HEK293T (cell line): ENCODE measurements at regions not wholly inside any gene's neighbourhood (a gene's known extent, or its start where the extent isn't known, plus 50 kb on each side); places are given as distances from the start of the nearest gene placed in this dataset.

Experiments
- CTCF ChIA-PET: fragments of 350-600 bp; formaldehyde crosslinking; extraction: SDS; loops from one replicate; lab custom pipeline; 2021; ENCODE audit warnings: antibody characterized with exemption, inconsistent platforms; lab: Yijun Ruan, JAX
- POLR2A ChIA-PET: fragments of 350-600 bp; formaldehyde crosslinking; extraction: SDS; loops from one replicate; lab custom pipeline; 2020; ENCODE audit warnings: antibody characterized with exemption, inconsistent platforms; lab: Yijun Ruan, JAX
- DNase-seq: peaks from one replicate; pipeline ENCODE4 v3.0.0; 2012; ENCODE audit warnings: mixed read lengths; ENCODE audit errors: extremely low spot score
- ARNT ChIP-seq: fragments of 450-650 bp; IDR thresholded peaks from 2 replicates; pipeline ENCODE4 v1.6.1; 2017; ENCODE audit warnings: mild to moderate bottlenecking
- BHLHE40 ChIP-seq: fragments of 450-650 bp; IDR thresholded peaks from 2 replicates; pipeline ENCODE4 v1.6.1; 2016; ENCODE audit warnings: mild to moderate bottlenecking, moderate library complexity, borderline replicate concordance
- CTBP1 ChIP-seq: fragments of 450-650 bp; IDR thresholded peaks from 2 replicates; pipeline ENCODE4 v1.6.1; 2016; ENCODE audit warnings: borderline replicate concordance
- ELF4 ChIP-seq: fragments of 450-650 bp; IDR thresholded peaks from 2 replicates; pipeline ENCODE4 v1.6.1; 2017; ENCODE audit warnings: antibody characterized with exemption
- FOXA1 ChIP-seq: fragments of 450-650 bp; IDR thresholded peaks from 2 replicates; pipeline ENCODE4 v1.6.1; 2016; ENCODE audit warnings: mild to moderate bottlenecking
- FOXK2 ChIP-seq: fragments of 450-650 bp; IDR thresholded peaks from 2 replicates; pipeline ENCODE4 v1.6.1; 2016; ENCODE audit warnings: mild to moderate bottlenecking
- FOXM1 ChIP-seq: fragments of 450-650 bp; IDR thresholded peaks from 2 replicates; pipeline ENCODE4 v1.6.1; 2017; ENCODE audit warnings: mild to moderate bottlenecking, borderline replicate concordance
- HDGF ChIP-seq: fragments of 450-650 bp; IDR thresholded peaks from 2 replicates; pipeline ENCODE4 v1.6.1; 2017; ENCODE audit warnings: antibody characterized with exemption, borderline replicate concordance
- L3MBTL2 ChIP-seq: fragments of 450-650 bp; conservative IDR thresholded peaks from 2 replicates; pipeline ENCODE4 v1.6.1; 2016; ENCODE audit warnings: mild to moderate bottlenecking
- LEF1 ChIP-seq: fragments of 450-650 bp; IDR thresholded peaks from 2 replicates; pipeline ENCODE4 v1.6.1; 2017; ENCODE audit warnings: mild to moderate bottlenecking, borderline replicate concordance
- NFRKB ChIP-seq: fragments of 450-650 bp; IDR thresholded peaks from 2 replicates; pipeline ENCODE4 v1.6.1; 2016; ENCODE audit warnings: mild to moderate bottlenecking, moderate library complexity
- SP1 ChIP-seq: fragments of 450-650 bp; IDR thresholded peaks from 2 replicates; pipeline ENCODE4 v1.6.1; 2017
- SUZ12 ChIP-seq: fragments of 450-650 bp; IDR thresholded peaks from 2 replicates; pipeline ENCODE4 v1.6.1; 2016; ENCODE audit warnings: mild to moderate bottlenecking
- TARDBP ChIP-seq: fragments of 450-650 bp; IDR thresholded peaks from 2 replicates; pipeline ENCODE4 v1.6.1; 2016
- ZNF384 ChIP-seq: fragments of 450-650 bp; IDR thresholded peaks from 2 replicates; pipeline ENCODE4 v1.6.1; 2016
- TF ChIP-seq, protein P1 (sequence below): fragments of 450-650 bp; IDR thresholded peaks from 2 replicates; pipeline ENCODE4 v1.6.1; 2016

GRCh38 chr5:172531704-172532026 lies 77.3 kb upstream of the SH3PXD2B start:
- TF ChIP-seq SUZ12, result no peak
- TF ChIP-seq HDGF, result no peak
- TF ChIP-seq FOXM1, result no peak
- TF ChIP-seq ARNT, result no peak
- no peak for TF ChIP-seq BHLHE40
- no peak for TF ChIP-seq NFRKB
- TF ChIP-seq, protein P1, sequence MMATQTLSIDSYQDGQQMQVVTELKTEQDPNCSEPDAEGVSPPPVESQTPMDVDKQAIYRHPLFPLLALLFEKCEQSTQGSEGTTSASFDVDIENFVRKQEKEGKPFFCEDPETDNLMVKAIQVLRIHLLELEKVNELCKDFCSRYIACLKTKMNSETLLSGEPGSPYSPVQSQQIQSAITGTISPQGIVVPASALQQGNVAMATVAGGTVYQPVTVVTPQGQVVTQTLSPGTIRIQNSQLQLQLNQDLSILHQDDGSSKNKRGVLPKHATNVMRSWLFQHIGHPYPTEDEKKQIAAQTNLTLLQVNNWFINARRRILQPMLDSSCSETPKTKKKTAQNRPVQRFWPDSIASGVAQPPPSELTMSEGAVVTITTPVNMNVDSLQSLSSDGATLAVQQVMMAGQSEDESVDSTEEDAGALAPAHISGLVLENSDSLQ, result no peak
- POLR2A ChIA-PET, result no interaction called here
- no peak for DNase-seq
- CTCF ChIA-PET, result no interaction called here

DNA sequence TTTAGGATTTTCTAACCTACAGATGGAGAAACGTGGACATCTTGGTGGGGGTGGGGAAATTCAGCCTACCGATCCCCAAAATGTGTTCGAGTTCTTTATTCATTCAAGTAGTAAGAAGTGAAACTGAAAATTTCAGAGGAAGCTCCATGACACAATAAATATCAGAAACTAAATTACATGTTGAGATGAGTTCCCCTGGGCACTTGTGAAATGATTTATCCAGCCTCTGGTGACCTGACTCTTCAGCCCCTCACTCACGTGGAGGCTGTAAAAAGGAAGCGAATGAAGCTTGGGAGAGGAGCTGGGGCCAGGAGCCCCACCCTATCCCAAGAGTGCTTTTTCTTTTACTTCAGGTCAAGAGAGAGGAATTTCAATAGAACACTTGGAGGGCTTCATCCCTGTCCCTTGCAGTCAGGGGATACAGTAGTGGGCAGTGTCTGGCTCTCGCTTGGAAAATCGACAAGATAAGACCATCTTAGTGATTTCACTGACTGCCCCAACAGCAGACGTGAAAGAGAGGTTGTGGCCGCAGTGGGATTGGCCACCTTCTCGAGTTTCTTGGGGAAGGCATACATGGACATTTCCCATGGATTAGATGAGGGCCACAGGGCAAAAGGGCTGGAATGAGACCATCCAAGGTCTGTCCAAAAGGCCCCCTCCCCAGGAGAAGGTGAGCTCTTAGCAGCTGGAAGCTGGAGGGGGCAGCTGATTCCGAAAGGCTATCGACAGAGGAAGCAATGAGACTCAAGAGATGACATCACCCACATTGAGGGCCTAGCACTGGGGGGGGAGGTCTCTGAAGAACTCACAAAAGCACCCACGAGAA lies 76.8 kb upstream of the SH3PXD2B start:
- ChIA-PET POLR2A (no interaction called here), CTCF (no interaction called here)
- DNase-seq, result no peak
- no peak for TF ChIP-seq FOXM1

DNA sequence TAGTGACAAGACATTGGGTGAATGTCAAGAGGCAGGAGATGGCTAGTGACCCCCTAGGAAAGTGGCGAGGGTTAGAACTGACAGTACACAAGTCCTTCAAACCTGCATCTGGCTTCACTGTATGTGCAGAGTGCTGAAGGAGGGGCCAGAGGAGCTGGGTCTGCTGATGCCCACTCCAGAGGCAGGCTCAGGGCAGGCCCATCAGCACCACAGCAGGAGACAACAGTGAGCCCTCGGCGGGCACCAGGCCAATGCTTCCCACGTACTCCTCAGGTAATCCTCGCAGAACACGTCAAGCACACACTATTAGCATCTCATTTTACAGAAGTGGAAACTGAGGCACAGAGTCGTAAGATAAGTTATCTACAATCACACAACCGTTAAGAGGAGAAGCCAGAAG lies 76.1 kb upstream of the SH3PXD2B start:
- ChIA-PET CTCF (no interaction called here), POLR2A (no interaction called here)
- DNase-seq, result no peak
- no peak for TF ChIP-seq FOXM1
- no peak for TF ChIP-seq L3MBTL2
- TF ChIP-seq, protein P1, result no peak
- TF ChIP-seq LEF1, result no peak
- no peak for TF ChIP-seq TARDBP
- TF ChIP-seq FOXA1, result no peak
- no peak for TF ChIP-seq BHLHE40
- no peak for TF ChIP-seq ARNT
- no peak for TF ChIP-seq NFRKB
- TF ChIP-seq SP1, result no peak
- TF ChIP-seq CTBP1, result no peak
- no peak for TF ChIP-seq HDGF
- TF ChIP-seq ZNF384, result no peak
- no peak for TF ChIP-seq FOXK2

DNA sequence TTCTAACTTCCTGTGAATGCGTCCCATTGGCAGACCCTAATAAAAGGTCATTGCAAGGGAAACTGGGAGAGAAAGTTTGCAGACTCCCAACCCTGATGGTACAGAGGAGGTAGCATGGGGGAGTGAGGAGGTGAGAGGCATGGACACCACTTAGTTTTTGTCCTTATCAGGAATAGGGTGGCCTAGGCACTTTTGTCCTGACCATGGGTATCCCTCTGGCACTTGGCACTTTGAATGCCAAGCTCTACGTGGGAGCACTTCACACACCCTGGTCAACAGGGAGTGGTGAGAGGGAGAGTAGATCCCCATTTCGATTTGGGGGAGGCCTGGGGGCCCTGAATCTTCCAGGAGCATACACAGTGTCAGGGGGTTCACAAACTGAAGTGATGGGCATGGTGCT lies 75.6 kb upstream of the SH3PXD2B start:
- DNase-seq, result no peak
- POLR2A ChIA-PET, result no interaction called here
- CTCF ChIA-PET, result no interaction called here
- TF ChIP-seq ELF4, result no peak
- no peak for TF ChIP-seq HDGF
- no peak for TF ChIP-seq NFRKB
- no peak for TF ChIP-seq CTBP1
- TF ChIP-seq FOXK2, result no peak
- no peak for TF ChIP-seq ARNT
- no peak for TF ChIP-seq L3MBTL2
- no peak for TF ChIP-seq LEF1
- no peak for TF ChIP-seq TARDBP
- no peak for TF ChIP-seq SP1
- no peak for TF ChIP-seq BHLHE40
- no peak for TF ChIP-seq ZNF384
- TF ChIP-seq, protein P1, result no peak
- TF ChIP-seq FOXM1, result no peak
- no peak for TF ChIP-seq SUZ12
- no peak for TF ChIP-seq FOXA1

GRCh38 chr5:172528440-172528839 lies 74.1 kb upstream of the SH3PXD2B start:
- CTCF ChIA-PET, result no interaction called here
- no peak for TF ChIP-seq HDGF
- no peak for TF ChIP-seq ARNT
- TF ChIP-seq CTBP1, result no peak
- no peak for TF ChIP-seq BHLHE40
- TF ChIP-seq FOXA1, result no peak
- TF ChIP-seq FOXK2, result no peak
- TF ChIP-seq SP1, result no peak
- TF ChIP-seq, protein P1, result no peak
- no peak for TF ChIP-seq LEF1
- TF ChIP-seq SUZ12, result no peak
- TF ChIP-seq TARDBP, result no peak
- TF ChIP-seq FOXM1, result no peak
- no peak for TF ChIP-seq ZNF384
- TF ChIP-seq ELF4, result no peak
- TF ChIP-seq NFRKB, result no peak
- TF ChIP-seq L3MBTL2, result no peak
- POLR2A ChIA-PET, result no interaction called here
- no peak for DNase-seq

DNA sequence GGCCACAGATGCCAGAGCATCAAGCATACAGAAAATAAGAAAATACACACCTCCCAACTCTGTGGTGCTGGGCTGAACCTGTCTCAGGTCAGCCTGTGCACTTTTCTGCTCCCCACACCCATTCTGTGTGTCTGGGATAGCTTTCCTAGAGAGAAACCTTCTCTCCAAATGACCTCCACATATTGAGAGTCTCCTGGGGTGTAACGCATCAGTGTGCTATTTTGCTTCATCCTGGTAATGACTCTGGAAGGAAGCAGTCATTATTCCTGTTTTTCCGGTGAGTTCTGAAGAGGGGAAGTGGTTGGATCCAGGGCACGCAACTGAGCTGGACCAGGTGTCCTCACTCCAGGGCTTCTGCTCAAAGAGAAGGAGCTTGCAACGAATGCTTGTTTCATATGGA lies 73.2 kb upstream of the SH3PXD2B start:
- TF ChIP-seq ARNT (no peak), CTBP1 (no peak), ZNF384 (no peak)
- TF ChIP-seq, protein P1, result no peak
- CTCF ChIA-PET, result no interaction called here
- no peak for DNase-seq
- POLR2A ChIA-PET, result no interaction called here
